ENCODE measurements at regions not wholly inside any gene's neighbourhood (a gene's known extent, or its start where the extent isn't known, plus 50 kb on each side); places are given as distances from the start of the nearest gene placed in this dataset.
"Not testable (repeated sequence)": the region's sequence is repeated elsewhere in the genome, so short reads cannot be mapped to it uniquely, and the experiment has no call there.

DNA sequence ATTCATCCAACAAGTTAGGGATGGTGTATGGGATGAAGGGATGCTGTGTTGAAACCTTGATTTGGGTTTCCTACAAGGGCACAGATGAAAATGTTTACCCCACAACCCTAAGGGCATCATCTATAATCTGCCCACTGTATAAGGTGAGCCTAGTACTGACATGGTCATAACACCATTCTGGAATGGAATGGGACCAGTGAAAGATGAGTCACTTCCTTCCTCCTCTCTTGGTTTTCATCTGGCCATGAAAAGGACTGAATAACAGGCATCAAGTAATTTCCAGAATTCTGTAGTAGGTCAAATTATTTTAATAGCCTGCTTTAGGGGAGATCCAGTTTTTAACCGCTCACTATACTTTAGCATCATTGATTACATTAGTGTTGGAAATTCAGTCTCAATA lies 538.6 kb downstream of the NR2F2 start:
- Mint-ChIP-seq H3K27ac (ENCODE audit: unreplicated experiment) (no peak overlapping the region), H3K27me3 (ENCODE audit: unreplicated experiment) (no peaks in the 10 kb centered on the region), H3K36me3 (ENCODE audit: unreplicated experiment) (no peaks in the 10 kb centered on the region), H3K9me3 (ENCODE audit: unreplicated experiment) (peaks cover 32% of the 10 kb centered on the region), H3K4me3 (ENCODE audit: unreplicated experiment) (no peak overlapping the region), H3K4me1 (ENCODE audit: unreplicated experiment) (no peaks in the 10 kb centered on the region)
- DNase-seq (ENCODE audit: extremely low spot score, unreplicated experiment), result no peak
- TF ChIP-seq, protein P1, sequence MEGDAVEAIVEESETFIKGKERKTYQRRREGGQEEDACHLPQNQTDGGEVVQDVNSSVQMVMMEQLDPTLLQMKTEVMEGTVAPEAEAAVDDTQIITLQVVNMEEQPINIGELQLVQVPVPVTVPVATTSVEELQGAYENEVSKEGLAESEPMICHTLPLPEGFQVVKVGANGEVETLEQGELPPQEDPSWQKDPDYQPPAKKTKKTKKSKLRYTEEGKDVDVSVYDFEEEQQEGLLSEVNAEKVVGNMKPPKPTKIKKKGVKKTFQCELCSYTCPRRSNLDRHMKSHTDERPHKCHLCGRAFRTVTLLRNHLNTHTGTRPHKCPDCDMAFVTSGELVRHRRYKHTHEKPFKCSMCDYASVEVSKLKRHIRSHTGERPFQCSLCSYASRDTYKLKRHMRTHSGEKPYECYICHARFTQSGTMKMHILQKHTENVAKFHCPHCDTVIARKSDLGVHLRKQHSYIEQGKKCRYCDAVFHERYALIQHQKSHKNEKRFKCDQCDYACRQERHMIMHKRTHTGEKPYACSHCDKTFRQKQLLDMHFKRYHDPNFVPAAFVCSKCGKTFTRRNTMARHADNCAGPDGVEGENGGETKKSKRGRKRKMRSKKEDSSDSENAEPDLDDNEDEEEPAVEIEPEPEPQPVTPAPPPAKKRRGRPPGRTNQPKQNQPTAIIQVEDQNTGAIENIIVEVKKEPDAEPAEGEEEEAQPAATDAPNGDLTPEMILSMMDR (IDR thresholded peaks at IDR 0.05), result no peak

DNA sequence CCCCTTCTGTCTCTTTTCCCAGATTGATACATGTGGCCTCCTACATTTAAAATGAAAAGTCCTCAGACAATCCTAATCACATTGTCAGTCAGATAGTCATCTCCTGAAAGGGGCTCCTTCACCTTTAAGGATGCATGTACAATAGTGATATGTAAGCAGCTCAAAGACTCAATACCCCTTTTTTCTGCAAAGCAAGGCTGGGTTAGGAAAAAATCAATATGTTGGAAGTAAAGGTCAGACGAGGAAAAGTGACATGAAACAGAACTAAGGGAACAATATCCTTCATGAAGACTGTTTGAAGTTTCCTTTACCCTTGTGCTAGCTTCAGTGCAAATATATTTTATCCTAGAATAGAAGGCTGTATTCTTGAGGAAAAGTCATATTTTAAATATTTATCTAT lies 539.3 kb downstream of the NR2F2 start:
- no peak for DNase-seq (ENCODE audit: extremely low spot score, unreplicated experiment)
- TF ChIP-seq, protein P1 (IDR thresholded peaks at IDR 0.05), result no peak
- Mint-ChIP-seq H3K27ac (ENCODE audit: unreplicated experiment) (no peak overlapping the region), H3K4me3 (ENCODE audit: unreplicated experiment) (no peak overlapping the region), H3K27me3 (ENCODE audit: unreplicated experiment) (no peaks in the 10 kb centered on the region), H3K4me1 (ENCODE audit: unreplicated experiment) (no peaks in the 10 kb centered on the region), H3K36me3 (ENCODE audit: unreplicated experiment) (no peaks in the 10 kb centered on the region), H3K9me3 (ENCODE audit: unreplicated experiment) (peaks cover 32% of the 10 kb centered on the region)

DNA sequence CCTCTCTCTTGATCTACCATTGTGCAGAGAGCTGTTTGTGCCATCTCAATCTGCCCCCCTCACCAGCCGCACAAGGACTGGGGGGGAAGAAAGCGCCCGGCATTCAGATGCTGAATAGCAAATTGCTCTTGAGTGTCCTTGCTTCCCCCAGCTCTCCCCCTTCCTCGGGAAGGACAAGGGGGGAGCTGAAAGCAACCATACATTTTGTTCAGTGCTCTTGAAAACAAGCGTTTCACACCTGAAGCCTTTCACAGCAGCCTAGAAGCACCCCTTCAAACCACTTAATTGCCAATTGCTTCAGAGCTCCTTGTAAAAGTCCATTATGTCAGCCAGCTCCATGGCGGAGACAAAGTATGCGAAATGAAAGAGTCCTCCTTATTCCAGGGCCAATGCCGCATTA lies 540.1 kb downstream of the NR2F2 start:
- Mint-ChIP-seq H3K36me3 (ENCODE audit: unreplicated experiment) (no peaks in the 10 kb centered on the region), H3K4me1 (ENCODE audit: unreplicated experiment) (no peaks in the 10 kb centered on the region), H3K27ac (ENCODE audit: unreplicated experiment) (no peak overlapping the region), H3K4me3 (ENCODE audit: unreplicated experiment) (no peak overlapping the region), H3K9me3 (ENCODE audit: unreplicated experiment) (peaks cover 31% of the 10 kb centered on the region), H3K27me3 (ENCODE audit: unreplicated experiment) (no peaks in the 10 kb centered on the region)
- DNase-seq (ENCODE audit: extremely low spot score, unreplicated experiment), result no peak
- TF ChIP-seq, protein P1 (IDR thresholded peaks at IDR 0.05), result no peak

DNA sequence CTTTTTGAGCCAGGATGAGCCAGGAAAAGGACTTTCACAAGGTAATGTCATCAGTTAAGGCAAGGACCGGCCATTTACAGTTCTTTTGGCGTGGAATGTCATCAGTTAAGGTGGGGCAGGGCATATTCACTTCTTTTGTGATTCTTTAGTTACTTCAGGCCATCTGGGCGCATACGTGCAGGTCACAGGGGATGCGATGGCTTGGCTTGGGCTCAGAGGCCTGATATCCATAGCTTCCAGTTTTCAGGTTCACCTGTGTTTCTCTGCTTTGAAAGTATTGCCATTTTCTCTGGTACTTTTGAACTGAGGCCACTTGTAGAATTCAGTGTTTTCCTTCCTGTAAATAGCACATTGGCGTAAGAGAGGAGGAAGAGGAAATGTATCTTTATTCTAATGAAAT lies 546.9 kb downstream of the NR2F2 start:
- H3K4me1 Mint-ChIP-seq (ENCODE audit: unreplicated experiment); H3K36me3 Mint-ChIP-seq (ENCODE audit: unreplicated experiment); H3K27ac Mint-ChIP-seq (ENCODE audit: unreplicated experiment); H3K9me3 Mint-ChIP-seq (ENCODE audit: unreplicated experiment); H3K4me3 Mint-ChIP-seq (ENCODE audit: unreplicated experiment); DNase-seq (ENCODE audit: extremely low spot score, unreplicated experiment); H3K27me3 Mint-ChIP-seq (ENCODE audit: unreplicated experiment): not testable (repeated sequence)

DNA sequence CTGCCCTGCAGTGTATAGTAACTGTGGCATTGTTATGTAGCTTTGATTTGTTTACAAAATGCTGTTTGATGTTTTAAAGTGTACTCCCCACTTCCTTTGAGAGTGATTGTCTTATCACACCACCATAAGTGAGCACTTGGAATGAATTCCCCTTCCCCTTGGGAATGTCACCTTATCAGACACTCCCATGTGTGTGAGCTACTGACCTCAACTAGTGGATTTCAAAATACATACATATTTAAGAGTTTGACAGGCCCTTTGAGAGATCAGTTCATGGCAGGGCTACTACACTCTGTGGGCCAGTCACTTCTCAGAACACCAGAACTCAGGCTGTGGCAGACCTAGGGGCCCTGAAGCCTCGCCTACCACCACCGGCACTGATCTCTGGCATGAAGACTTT lies 547.6 kb downstream of the NR2F2 start:
- Mint-ChIP-seq H3K27ac (ENCODE audit: unreplicated experiment) (no peak overlapping the region), H3K9me3 (ENCODE audit: unreplicated experiment) (peaks cover 7% of the 10 kb centered on the region), H3K27me3 (ENCODE audit: unreplicated experiment) (no peaks in the 10 kb centered on the region), H3K4me1 (ENCODE audit: unreplicated experiment) (no peaks in the 10 kb centered on the region), H3K4me3 (ENCODE audit: unreplicated experiment) (no peak overlapping the region), H3K36me3 (ENCODE audit: unreplicated experiment) (no peaks in the 10 kb centered on the region)
- TF ChIP-seq, protein P1 (IDR thresholded peaks at IDR 0.05), result no peak
- no peak for DNase-seq (ENCODE audit: extremely low spot score, unreplicated experiment)

DNA sequence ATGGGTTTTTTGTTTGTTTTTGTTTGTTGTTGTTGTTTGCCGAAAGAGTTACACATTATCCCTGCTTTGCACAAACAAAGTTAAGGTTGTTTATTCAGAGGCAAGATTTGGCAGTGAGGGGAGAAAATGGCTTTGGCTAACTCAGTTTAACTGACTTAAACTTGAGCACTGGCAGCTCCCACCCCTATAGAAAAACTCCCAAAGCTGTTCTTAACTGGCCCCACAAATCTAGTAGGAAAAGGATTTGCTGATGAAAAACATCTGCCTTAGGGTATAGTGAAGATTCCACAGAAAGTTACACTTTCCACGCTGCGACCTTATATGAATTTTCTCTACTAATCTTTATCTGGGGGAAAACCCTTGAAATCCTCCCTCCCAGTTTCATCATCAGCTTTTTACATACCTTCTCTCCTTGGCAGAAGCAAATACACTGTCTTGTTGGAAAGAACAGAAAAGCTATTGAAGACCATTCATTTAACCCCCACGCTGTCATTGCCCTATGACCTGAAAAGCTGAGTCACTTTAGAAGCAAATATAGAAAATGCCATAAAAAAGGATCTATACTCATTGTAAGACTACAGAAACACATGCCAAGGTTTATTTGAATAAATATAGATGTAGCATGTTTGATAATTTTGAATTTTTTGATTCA lies 551.7 kb downstream of the NR2F2 start:
- no peak overlapping the region for H3K27ac Mint-ChIP-seq (ENCODE audit: unreplicated experiment)
- H3K36me3 Mint-ChIP-seq (ENCODE audit: unreplicated experiment), result no peaks in the 10 kb centered on the region
- H3K9me3 Mint-ChIP-seq (ENCODE audit: unreplicated experiment), result peaks cover 12% of the 10 kb centered on the region
- H3K4me1 Mint-ChIP-seq (ENCODE audit: unreplicated experiment), result no peaks in the 10 kb centered on the region
- DNase-seq (ENCODE audit: extremely low spot score, unreplicated experiment), result no peak
- no peak overlapping the region for H3K4me3 Mint-ChIP-seq (ENCODE audit: unreplicated experiment)
- TF ChIP-seq, protein P1 (IDR thresholded peaks at IDR 0.05), result no peak
- no peaks in the 10 kb centered on the region for H3K27me3 Mint-ChIP-seq (ENCODE audit: unreplicated experiment)

Measured in osteocyte (in vitro differentiated cells).